Ovary (tissue), 3 donors: ENCODE measurements at regions not wholly inside any gene's neighbourhood (a gene's known extent, or its start where the extent isn't known, plus 50 kb on each side); places are given as distances from the start of the nearest gene placed in this dataset.

Source experiments
- EP300 ChIP-seq: sonication (generic); formaldehyde crosslinking; IDR thresholded peaks from one replicate; pipeline ENCODE4 v1.6.1; 2017; ENCODE audit warnings: antibody characterized with exemption
- POLR2A ChIP-seq: fragments of 450-650 bp; IDR thresholded peaks from one replicate; pipeline ENCODE4 v1.6.1; 2017; ENCODE audit warnings: antibody characterized with exemption, mild to moderate bottlenecking, moderate library complexity
- TF ChIP-seq, protein P1 (sequence below), 3 donors: fragments of 450-650 bp in 2 of 3; fragments of 200-600 bp in 1 of 3; IDR thresholded peaks; one replicate each; pipeline versions ENCODE4 v1.5.1 to v1.8.0; 2016 to 2022; ENCODE audit warnings: antibody characterized with exemption in 3 of 3, mild to moderate bottlenecking in 1 of 3
- donor health status: DM: no; HTN: no; CAD: no.

GRCh38 chr5:2813678-2814077 lies 62.2 kb upstream of the IRX2 start:
- TF ChIP-seq EP300 (no peak), POLR2A (no peak)
- TF ChIP-seq, protein P1, sequence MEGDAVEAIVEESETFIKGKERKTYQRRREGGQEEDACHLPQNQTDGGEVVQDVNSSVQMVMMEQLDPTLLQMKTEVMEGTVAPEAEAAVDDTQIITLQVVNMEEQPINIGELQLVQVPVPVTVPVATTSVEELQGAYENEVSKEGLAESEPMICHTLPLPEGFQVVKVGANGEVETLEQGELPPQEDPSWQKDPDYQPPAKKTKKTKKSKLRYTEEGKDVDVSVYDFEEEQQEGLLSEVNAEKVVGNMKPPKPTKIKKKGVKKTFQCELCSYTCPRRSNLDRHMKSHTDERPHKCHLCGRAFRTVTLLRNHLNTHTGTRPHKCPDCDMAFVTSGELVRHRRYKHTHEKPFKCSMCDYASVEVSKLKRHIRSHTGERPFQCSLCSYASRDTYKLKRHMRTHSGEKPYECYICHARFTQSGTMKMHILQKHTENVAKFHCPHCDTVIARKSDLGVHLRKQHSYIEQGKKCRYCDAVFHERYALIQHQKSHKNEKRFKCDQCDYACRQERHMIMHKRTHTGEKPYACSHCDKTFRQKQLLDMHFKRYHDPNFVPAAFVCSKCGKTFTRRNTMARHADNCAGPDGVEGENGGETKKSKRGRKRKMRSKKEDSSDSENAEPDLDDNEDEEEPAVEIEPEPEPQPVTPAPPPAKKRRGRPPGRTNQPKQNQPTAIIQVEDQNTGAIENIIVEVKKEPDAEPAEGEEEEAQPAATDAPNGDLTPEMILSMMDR (IDR thresholded peaks at IDR 0.05), result no peak
